ENCODE measurements at regions not wholly inside any gene's neighbourhood (a gene's known extent, or its start where the extent isn't known, plus 50 kb on each side); places are given as distances from the start of the nearest gene placed in this dataset.

DNA sequence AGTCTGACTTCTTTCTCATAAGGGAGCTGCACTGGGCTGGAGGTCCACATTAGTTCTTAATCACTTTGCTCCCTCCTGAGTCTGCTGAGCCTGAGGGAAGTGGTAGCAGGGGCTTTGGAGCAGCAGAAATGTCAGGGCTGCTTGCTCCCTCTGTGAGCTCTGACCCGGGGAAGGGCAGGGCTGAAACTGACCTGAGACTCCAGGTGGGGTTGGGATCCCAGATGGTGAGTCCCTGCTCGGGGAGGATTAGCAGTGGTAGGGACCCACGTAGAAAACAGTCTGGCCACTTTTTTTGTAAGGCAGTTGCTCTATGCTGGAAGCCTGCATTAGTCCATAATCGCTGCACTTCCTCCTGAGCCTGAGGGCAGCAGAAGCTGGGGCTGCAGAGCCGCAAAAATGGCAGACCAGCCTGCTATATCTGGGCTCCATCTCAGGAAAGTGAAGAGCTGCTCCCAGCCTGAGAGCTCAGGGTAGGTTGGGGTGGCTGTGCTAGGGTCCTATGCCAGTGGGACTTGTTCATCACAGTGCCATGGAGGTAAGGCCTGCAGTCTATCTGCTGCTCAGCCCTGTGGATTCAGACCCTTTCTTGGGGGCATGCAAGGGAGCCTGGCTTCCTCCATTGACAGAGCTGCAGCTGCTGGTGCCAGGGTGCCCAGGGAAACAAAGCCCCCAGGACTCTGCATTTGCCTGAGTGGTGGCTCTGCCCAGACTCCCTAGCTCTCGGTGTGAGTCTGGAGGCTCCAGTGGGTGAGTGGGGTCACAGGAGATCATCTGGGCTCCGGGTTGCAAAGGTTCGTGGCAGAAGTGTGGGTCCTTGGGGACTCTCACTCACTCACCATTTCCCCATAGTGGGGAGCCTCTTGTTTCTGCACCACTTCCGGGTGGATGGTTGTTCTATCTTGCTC lies 854.3 kb downstream of the LUZP2 start:
- Histone ChIP-seq H3K4ac (ENCODE audit: low read length) (no peak overlapping the region), H2AFZ (ENCODE audit: low read length) (no peak overlapping the region), H3K18ac (ENCODE audit: low read length) (peak overlapping the region; percentile 44), H3K79me1 (ENCODE audit: low read depth, low read length) (no peaks in the 10 kb centered on the region), H3K9ac (ENCODE audit: low read depth, low read length, poor library complexity) (no peak overlapping the region), H2BK12ac (ENCODE audit: low read length) (no peak overlapping the region), H3K4me1 (ENCODE audit: control insufficient read depth in 2 of 2, insufficient read depth in 1 of 2, low read depth in 1 of 2, low read length in 2 of 2) (no peaks in the 10 kb centered on the region), H2AK5ac (ENCODE audit: low read depth, low read length) (no peak overlapping the region), H3K27me3 (ENCODE audit: control insufficient read depth in 3 of 3, insufficient read depth in 3 of 3, low read depth in 1 of 3, low read length in 3 of 3) (no peaks in the 10 kb centered on the region), H3K14ac (ENCODE audit: low read length) (no peak overlapping the region), H2BK5ac (ENCODE audit: low read length) (no peak overlapping the region), H3K9me3 (replicated peaks in 1 of 2; ENCODE audit: control insufficient read depth in 2 of 2, insufficient read depth in 1 of 2, low read depth in 1 of 2, low read length in 2 of 2) (no peaks in the 10 kb centered on the region), H3K27ac (replicated peaks; ENCODE audit: low read length) (no peak overlapping the region), H4K91ac (ENCODE audit: low read depth, low read length, poor library complexity) (no peak overlapping the region), H4K8ac (ENCODE audit: low read depth, low read length) (no peak overlapping the region), H3K36me3 (replicated peaks in 1 of 2; ENCODE audit: control insufficient read depth in 2 of 2, insufficient read depth in 2 of 2, low read length in 2 of 2) (no peaks in the 10 kb centered on the region), H3K4me3 (ENCODE audit: low read length in 2 of 2) (no peak overlapping the region), H3K23ac (ENCODE audit: low read depth, low read length, poor library complexity) (no peak overlapping the region), H2BK15ac (ENCODE audit: low read length) (no peak overlapping the region), H3K4me2 (ENCODE audit: insufficient read depth, low read length, poor library complexity, severe bottlenecking) (no peak overlapping the region), H2BK120ac (ENCODE audit: low read depth, low read length) (no peak overlapping the region)
- DNase-seq (ENCODE audit: low spot score): no peak
- WGBS, 2 donors (ENCODE audit: extremely low coverage in 2 of 2, insufficient read length in 2 of 2, insufficient replicate concordance in 1 of 2): no CpG with 5 or more reads among the region's 9 CpGs

GRCh38 chr11:25357133-25357532 lies 860.3 kb downstream of the LUZP2 start:
- no peak overlapping the region for H3K4me2 ChIP-seq (ENCODE audit: insufficient read depth, low read length, poor library complexity, severe bottlenecking)
- H3K4me3 ChIP-seq (ENCODE audit: low read length in 2 of 2): no peak overlapping the region
- no peak overlapping the region for H3K27ac ChIP-seq (replicated peaks; ENCODE audit: low read length)
- no peak overlapping the region for H3K23ac ChIP-seq (ENCODE audit: low read depth, low read length, poor library complexity)
- no peaks in the 10 kb centered on the region for H3K36me3 ChIP-seq (replicated peaks in 1 of 2; ENCODE audit: control insufficient read depth in 2 of 2, insufficient read depth in 2 of 2, low read length in 2 of 2)
- no peaks in the 10 kb centered on the region for H3K79me1 ChIP-seq (ENCODE audit: low read depth, low read length)
- no peak overlapping the region for H3K14ac ChIP-seq (ENCODE audit: low read length)
- H2BK120ac ChIP-seq (ENCODE audit: low read depth, low read length): no peak overlapping the region
- no peak overlapping the region for H3K4ac ChIP-seq (ENCODE audit: low read length)
- H3K27me3 ChIP-seq (ENCODE audit: control insufficient read depth in 3 of 3, insufficient read depth in 3 of 3, low read depth in 1 of 3, low read length in 3 of 3): no peaks in the 10 kb centered on the region
- no peak overlapping the region for H2AFZ ChIP-seq (ENCODE audit: low read length)
- H2BK12ac ChIP-seq (ENCODE audit: low read length): no peak overlapping the region
- no peak overlapping the region for H3K18ac ChIP-seq (ENCODE audit: low read length)
- no peak overlapping the region for H2AK5ac ChIP-seq (ENCODE audit: low read depth, low read length)
- H4K8ac ChIP-seq (ENCODE audit: low read depth, low read length): no peak overlapping the region
- H2BK5ac ChIP-seq (ENCODE audit: low read length): no peak overlapping the region
- H2BK15ac ChIP-seq (ENCODE audit: low read length): no peak overlapping the region
- no peaks in the 10 kb centered on the region for H3K9me3 ChIP-seq (replicated peaks in 1 of 2; ENCODE audit: control insufficient read depth in 2 of 2, insufficient read depth in 1 of 2, low read depth in 1 of 2, low read length in 2 of 2)
- no peak overlapping the region for H4K91ac ChIP-seq (ENCODE audit: low read depth, low read length, poor library complexity)
- no CpG with 5 or more reads among the region's 2 CpGs for WGBS, 2 donors (ENCODE audit: extremely low coverage in 2 of 2, insufficient read length in 2 of 2, insufficient replicate concordance in 1 of 2)
- H3K4me1 ChIP-seq (ENCODE audit: control insufficient read depth in 2 of 2, insufficient read depth in 1 of 2, low read depth in 1 of 2, low read length in 2 of 2): no peaks in the 10 kb centered on the region
- no peak overlapping the region for H3K9ac ChIP-seq (ENCODE audit: low read depth, low read length, poor library complexity)
- no peak for DNase-seq (ENCODE audit: low spot score)

DNA sequence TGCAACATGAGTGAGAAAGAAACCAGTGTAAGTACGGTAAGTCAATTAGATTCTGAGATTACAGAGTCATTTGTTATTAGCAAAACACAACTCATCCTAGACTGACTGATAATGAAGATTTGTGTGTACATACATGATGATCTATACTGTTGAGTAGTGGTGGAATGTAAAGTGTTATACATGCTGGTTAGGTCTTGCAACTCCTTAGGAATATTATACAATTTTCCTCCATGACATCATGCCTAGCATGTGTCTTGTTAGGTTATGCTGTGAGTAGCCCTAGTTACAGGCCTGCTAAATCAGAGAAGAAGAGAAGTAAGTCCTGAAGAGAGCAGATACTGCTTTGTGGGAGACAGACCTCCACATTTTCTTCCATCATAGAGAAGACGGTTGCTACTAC lies 880.6 kb downstream of the LUZP2 start:
- Histone ChIP-seq H3K9ac (ENCODE audit: low read depth, low read length, poor library complexity) (no peak overlapping the region), H2AK5ac (ENCODE audit: low read depth, low read length) (no peak overlapping the region)
- WGBS, 2 donors (ENCODE audit: extremely low coverage in 2 of 2, insufficient read length in 2 of 2, insufficient replicate concordance in 1 of 2): no CpG with 5 or more reads among the region's 2 CpGs

GRCh38 chr11:25396847-25397246 lies 900.0 kb downstream of the LUZP2 start:
- Histone ChIP-seq H3K9ac (ENCODE audit: low read depth, low read length, poor library complexity) (no peak overlapping the region), H2BK15ac (ENCODE audit: low read length) (no peak overlapping the region), H3K4me2 (ENCODE audit: insufficient read depth, low read length, poor library complexity, severe bottlenecking) (no peak overlapping the region), H2AFZ (ENCODE audit: low read length) (no peak overlapping the region), H3K23ac (ENCODE audit: low read depth, low read length, poor library complexity) (no peak overlapping the region), H2BK5ac (ENCODE audit: low read length) (no peak overlapping the region), H2BK120ac (ENCODE audit: low read depth, low read length) (no peak overlapping the region), H3K79me1 (ENCODE audit: low read depth, low read length) (no peaks in the 10 kb centered on the region), H3K4me3 (ENCODE audit: low read length in 2 of 2) (no peak overlapping the region), H3K36me3 (replicated peaks in 1 of 2; ENCODE audit: control insufficient read depth in 2 of 2, insufficient read depth in 2 of 2, low read length in 2 of 2) (no peaks in the 10 kb centered on the region), H2BK12ac (ENCODE audit: low read length) (no peak overlapping the region), H3K4ac (ENCODE audit: low read length) (no peak overlapping the region), H4K91ac (ENCODE audit: low read depth, low read length, poor library complexity) (no peak overlapping the region), H2AK5ac (ENCODE audit: low read depth, low read length) (no peak overlapping the region), H4K8ac (ENCODE audit: low read depth, low read length) (no peak overlapping the region), H3K9me3 (replicated peaks in 1 of 2; ENCODE audit: control insufficient read depth in 2 of 2, insufficient read depth in 1 of 2, low read depth in 1 of 2, low read length in 2 of 2) (no peaks in the 10 kb centered on the region), H3K14ac (ENCODE audit: low read length) (no peak overlapping the region), H3K4me1 (ENCODE audit: control insufficient read depth in 2 of 2, insufficient read depth in 1 of 2, low read depth in 1 of 2, low read length in 2 of 2) (no peaks in the 10 kb centered on the region), H3K27ac (replicated peaks; ENCODE audit: low read length) (no peak overlapping the region), H3K27me3 (ENCODE audit: control insufficient read depth in 3 of 3, insufficient read depth in 3 of 3, low read depth in 1 of 3, low read length in 3 of 3) (no peaks in the 10 kb centered on the region), H3K18ac (ENCODE audit: low read length) (no peak overlapping the region)
- no peak for DNase-seq (ENCODE audit: low spot score)

More for the DNA sequence above, 880.6 kb downstream of the LUZP2 start:
- no peak overlapping the region for H2BK12ac ChIP-seq (ENCODE audit: low read length)
- H2BK120ac ChIP-seq (ENCODE audit: low read depth, low read length): no peak overlapping the region
- no peaks in the 10 kb centered on the region for H3K27me3 ChIP-seq (ENCODE audit: control insufficient read depth in 3 of 3, insufficient read depth in 3 of 3, low read depth in 1 of 3, low read length in 3 of 3)
- DNase-seq (ENCODE audit: low spot score): no peak
- no peak overlapping the region for H2AFZ ChIP-seq (ENCODE audit: low read length)
- H2BK15ac ChIP-seq (ENCODE audit: low read length): no peak overlapping the region
- H2BK5ac ChIP-seq (ENCODE audit: low read length): no peak overlapping the region
- no peak overlapping the region for H3K23ac ChIP-seq (ENCODE audit: low read depth, low read length, poor library complexity)
- H4K8ac ChIP-seq (ENCODE audit: low read depth, low read length): no peak overlapping the region
- no peak overlapping the region for H3K4me2 ChIP-seq (ENCODE audit: insufficient read depth, low read length, poor library complexity, severe bottlenecking)
- H4K91ac ChIP-seq (ENCODE audit: low read depth, low read length, poor library complexity): no peak overlapping the region
- no peak overlapping the region for H3K27ac ChIP-seq (replicated peaks; ENCODE audit: low read length)
- no peak overlapping the region for H3K4me3 ChIP-seq (ENCODE audit: low read length in 2 of 2)
- H3K36me3 ChIP-seq (replicated peaks in 1 of 2; ENCODE audit: control insufficient read depth in 2 of 2, insufficient read depth in 2 of 2, low read length in 2 of 2): no peaks in the 10 kb centered on the region
- no peaks in the 10 kb centered on the region for H3K9me3 ChIP-seq (replicated peaks in 1 of 2; ENCODE audit: control insufficient read depth in 2 of 2, insufficient read depth in 1 of 2, low read depth in 1 of 2, low read length in 2 of 2)
- H3K14ac ChIP-seq (ENCODE audit: low read length): no peak overlapping the region
- H3K18ac ChIP-seq (ENCODE audit: low read length): no peak overlapping the region
- no peaks in the 10 kb centered on the region for H3K4me1 ChIP-seq (ENCODE audit: control insufficient read depth in 2 of 2, insufficient read depth in 1 of 2, low read depth in 1 of 2, low read length in 2 of 2)
- H3K79me1 ChIP-seq (ENCODE audit: low read depth, low read length): no peaks in the 10 kb centered on the region
- H3K4ac ChIP-seq (ENCODE audit: low read length): no peak overlapping the region

Data from neuronal stem cell (in vitro differentiated cells).